ENCODE measurements at regions not wholly inside any gene's neighbourhood (a gene's known extent, or its start where the extent isn't known, plus 50 kb on each side); places are given as distances from the start of the nearest gene placed in this dataset.

- no peak for TF ChIP-seq EP300 (conservative IDR thresholded peaks at IDR 0.05; ENCODE audit: poor library complexity, severe bottlenecking)
- TF ChIP-seq TAF1 (IDR thresholded peaks at IDR 0.05; ENCODE audit: low read depth): no peak
- TF ChIP-seq MXI1 (conservative IDR thresholded peaks at IDR 0.05; ENCODE audit: poor library complexity, severe bottlenecking): no peak
- TF ChIP-seq SMC3 (conservative IDR thresholded peaks at IDR 0.05; ENCODE audit: poor library complexity): no peak
- TF ChIP-seq POLR2AphosphoS5 (IDR thresholded peaks at IDR 0.05): no peak
- no peak for TF ChIP-seq RAD21 (conservative IDR thresholded peaks at IDR 0.05)
- Histone ChIP-seq H3K36me3 (ENCODE audit: insufficient read depth, low read length) (no peaks in the 10 kb centered on the region), H3K4me3 (ENCODE audit: low read length) (no peak overlapping the region), H3K27me3 (ENCODE audit: insufficient read depth, low read depth, low read length) (no peaks in the 10 kb centered on the region), H3F3A (ENCODE audit: insufficient read depth, low read length, poor library complexity, severe bottlenecking) (no peaks in the 10 kb centered on the region), H3K79me2 (replicated peaks; ENCODE audit: insufficient read depth, low read length) (no peaks in the 10 kb centered on the region), H3K27ac (ENCODE audit: low read length) (no peak overlapping the region), H4K20me1 (ENCODE audit: insufficient read depth) (no peaks in the 10 kb centered on the region), H2AFZ (ENCODE audit: low read depth, low read length) (no peak overlapping the region), H3K9me3 (ENCODE audit: low read length) (no peaks in the 10 kb centered on the region), H3K9ac (ENCODE audit: low read length) (no peak overlapping the region), H3K4me2 (ENCODE audit: low read length) (no peak overlapping the region), H3K9me2 (ENCODE audit: insufficient read depth, low read length) (no peaks in the 10 kb centered on the region)
These were observed 207.0 kb upstream of the FAM9B start for GRCh38 chrX:9240956-9241355.

GRCh38 chrX:9241427-9241826 is 207.5 kb upstream of the FAM9B start:
- Histone ChIP-seq H3K9me3 (ENCODE audit: low read length) (no peaks in the 10 kb centered on the region), H3K4me3 (ENCODE audit: low read length) (no peak overlapping the region), H3K36me3 (ENCODE audit: insufficient read depth, low read length) (no peaks in the 10 kb centered on the region), H3F3A (ENCODE audit: insufficient read depth, low read length, poor library complexity, severe bottlenecking) (no peaks in the 10 kb centered on the region), H3K27me3 (ENCODE audit: insufficient read depth, low read depth, low read length) (no peaks in the 10 kb centered on the region), H3K27ac (ENCODE audit: low read length) (no peak overlapping the region), H3K4me2 (ENCODE audit: low read length) (no peak overlapping the region), H3K9ac (ENCODE audit: low read length) (no peak overlapping the region), H4K20me1 (ENCODE audit: insufficient read depth) (no peaks in the 10 kb centered on the region), H3K9me2 (ENCODE audit: insufficient read depth, low read length) (no peaks in the 10 kb centered on the region), H2AFZ (ENCODE audit: low read depth, low read length) (no peak overlapping the region), H3K79me2 (replicated peaks; ENCODE audit: insufficient read depth, low read length) (no peaks in the 10 kb centered on the region)
- TF ChIP-seq MXI1 (conservative IDR thresholded peaks at IDR 0.05; ENCODE audit: poor library complexity, severe bottlenecking) (no peak), CTCF (IDR thresholded peaks at IDR 0.05; ENCODE audit: poor library complexity, severe bottlenecking) (no peak)

- Histone ChIP-seq H3K27me3 (ENCODE audit: insufficient read depth, low read depth, low read length) (no peaks in the 10 kb centered on the region), H3K4me3 (ENCODE audit: low read length) (no peak overlapping the region), H3F3A (ENCODE audit: insufficient read depth, low read length, poor library complexity, severe bottlenecking) (no peaks in the 10 kb centered on the region), H3K79me2 (replicated peaks; ENCODE audit: insufficient read depth, low read length) (no peaks in the 10 kb centered on the region), H2AFZ (ENCODE audit: low read depth, low read length) (no peak overlapping the region), H3K27ac (ENCODE audit: low read length) (no peak overlapping the region), H4K20me1 (ENCODE audit: insufficient read depth) (no peaks in the 10 kb centered on the region), H3K36me3 (ENCODE audit: insufficient read depth, low read length) (no peaks in the 10 kb centered on the region), H3K4me2 (ENCODE audit: low read length) (no peak overlapping the region), H3K9ac (ENCODE audit: low read length) (no peak overlapping the region), H3K9me2 (ENCODE audit: insufficient read depth, low read length) (no peaks in the 10 kb centered on the region), H3K9me3 (ENCODE audit: low read length) (no peaks in the 10 kb centered on the region)
- TF ChIP-seq RAD21 (conservative IDR thresholded peaks at IDR 0.05): no peak
- TF ChIP-seq POLR2AphosphoS5 (IDR thresholded peaks at IDR 0.05): no peak
These were observed 215.3 kb upstream of the FAM9B start for GRCh38 chrX:9249051-9249846.

GRCh38 chrX:9252182-9252581 is 212.7 kb upstream of the TBL1X start:
- no peaks in the 10 kb centered on the region for H3K36me3 ChIP-seq (ENCODE audit: insufficient read depth, low read length)
- H3K9me3 ChIP-seq (ENCODE audit: low read length): no peaks in the 10 kb centered on the region
- no peaks in the 10 kb centered on the region for H3F3A ChIP-seq (ENCODE audit: insufficient read depth, low read length, poor library complexity, severe bottlenecking)
- no peak overlapping the region for H3K9ac ChIP-seq (ENCODE audit: low read length)
- no peaks in the 10 kb centered on the region for H3K9me2 ChIP-seq (ENCODE audit: insufficient read depth, low read length)
- no peak for TF ChIP-seq SMC3 (conservative IDR thresholded peaks at IDR 0.05; ENCODE audit: poor library complexity)
- no peak for TF ChIP-seq TAF1 (IDR thresholded peaks at IDR 0.05; ENCODE audit: low read depth)
- TF ChIP-seq REST (IDR thresholded peaks at IDR 0.05; ENCODE audit: borderline replicate concordance): no peak
- no peak for TF ChIP-seq EZH2 (IDR thresholded peaks at IDR 0.05; ENCODE audit: borderline replicate concordance, insufficient read depth, low read length, poor library complexity, severe bottlenecking)
- no peak for TF ChIP-seq CTCF (IDR thresholded peaks at IDR 0.05; ENCODE audit: poor library complexity, severe bottlenecking)
- TF ChIP-seq EP300 (conservative IDR thresholded peaks at IDR 0.05; ENCODE audit: poor library complexity, severe bottlenecking): no peak
- no peak for TF ChIP-seq POLR2AphosphoS5 (IDR thresholded peaks at IDR 0.05)
- TF ChIP-seq MXI1 (conservative IDR thresholded peaks at IDR 0.05; ENCODE audit: poor library complexity, severe bottlenecking): no peak
- no peak for TF ChIP-seq RAD21 (conservative IDR thresholded peaks at IDR 0.05)
- H3K4me2 ChIP-seq (ENCODE audit: low read length): no peak overlapping the region
- no peak overlapping the region for H2AFZ ChIP-seq (ENCODE audit: low read depth, low read length)
- H4K20me1 ChIP-seq (ENCODE audit: insufficient read depth): no peaks in the 10 kb centered on the region
- no peaks in the 10 kb centered on the region for H3K79me2 ChIP-seq (replicated peaks; ENCODE audit: insufficient read depth, low read length)
- H3K27ac ChIP-seq (ENCODE audit: low read length): no peak overlapping the region
- H3K27me3 ChIP-seq (ENCODE audit: insufficient read depth, low read depth, low read length): no peaks in the 10 kb centered on the region
- H3K4me3 ChIP-seq (ENCODE audit: low read length): no peak overlapping the region
